Spleen (tissue), 7 donors: ENCODE measurements at regions not wholly inside any gene's neighbourhood (a gene's known extent, or its start where the extent isn't known, plus 50 kb on each side); places are given as distances from the start of the nearest gene placed in this dataset.

Experiments used
- CTCF ChIP-seq, 11 experiments: fragments of 200-600 bp in 7 of 11; fragments of 450-650 bp in 4 of 11; sonication (generic) in 4 of 11; IDR thresholded peaks in 8 of 11; conservative IDR thresholded peaks in 3 of 11; 1 replicate in 7 of 11; 2 replicates in 4 of 11; pipeline versions ENCODE4 v1.4.0 to v1.8.0; 2016 to 2021; ENCODE audit warnings: antibody characterized with exemption in 11 of 11, inconsistent platforms in 4 of 11, mild to moderate bottlenecking in 1 of 11
- POLR2A ChIP-seq, 3 donors: fragments of 450-650 bp; IDR thresholded peaks; one replicate each; pipeline ENCODE4 v1.5.1; 2017; ENCODE audit warnings: antibody characterized with exemption in 3 of 3, mild to moderate bottlenecking in 1 of 3
- donor health status: DM: no; HTN: no; CAD: no; lungs with moderate emphysema.
- donor health status: DM: no; HTN: no; CAD: no.
- donor health status: DM: no; HTN: no; CAD: no.

- TF ChIP-seq CTCF (IDR thresholded peaks at IDR 0.05 in 8 of 11, conservative IDR thresholded peaks at IDR 0.05 in 3 of 11), result no peak
- TF ChIP-seq POLR2A (IDR thresholded peaks at IDR 0.05), result no peak
These were observed 178.5 kb upstream of the SETBP1 start for GRCh38 chr18:44502221-44502620.
